ENCODE measurements at regions not wholly inside any gene's neighbourhood (a gene's known extent, or its start where the extent isn't known, plus 50 kb on each side); places are given as distances from the start of the nearest gene placed in this dataset.
"Not testable (repeated sequence)": the region's sequence is repeated elsewhere in the genome, so short reads cannot be mapped to it uniquely, and the experiment has no call there.

- no peak overlapping the region for H3K4me3 ChIP-seq (ENCODE audit: low read depth, low read length)
- DNase-seq (ENCODE audit: low read depth): no peak
- no peak for TF ChIP-seq CTCF (IDR thresholded peaks at IDR 0.05; ENCODE audit: control insufficient read depth, extremely low read depth, insufficient read depth)
Measured at GRCh38 chr16:65572156-65572555, 450.3 kb upstream of the CDH11 start.

GRCh38 chr16:65570261-65570660, 448.4 kb upstream of the CDH11 start:
- DNase-seq (ENCODE audit: low read depth): no peak
- no peak for TF ChIP-seq CTCF (IDR thresholded peaks at IDR 0.05; ENCODE audit: control insufficient read depth, extremely low read depth, insufficient read depth)
- H3K4me3 ChIP-seq (ENCODE audit: low read depth, low read length): no peak overlapping the region

- no peak overlapping the region for H3K4me3 ChIP-seq (ENCODE audit: low read depth, low read length)
- DNase-seq (ENCODE audit: low read depth): no peak
- no peak for TF ChIP-seq CTCF (IDR thresholded peaks at IDR 0.05; ENCODE audit: control insufficient read depth, extremely low read depth, insufficient read depth)
Measured at GRCh38 chr16:65559846-65560245, 438.0 kb upstream of the CDH11 start.

GRCh38 chr16:65549689-65550088, 427.8 kb upstream of the CDH11 start:
- H3K4me3 ChIP-seq (ENCODE audit: low read depth, low read length); DNase-seq (ENCODE audit: low read depth): not testable (repeated sequence)

GRCh38 chr16:65548470-65548869, 426.6 kb upstream of the CDH11 start:
- H3K4me3 ChIP-seq (ENCODE audit: low read depth, low read length): no peak overlapping the region
- no peak for TF ChIP-seq CTCF (IDR thresholded peaks at IDR 0.05; ENCODE audit: control insufficient read depth, extremely low read depth, insufficient read depth)
- no peak for DNase-seq (ENCODE audit: low read depth)

GRCh38 chr16:65547772-65548446, 426.0 kb upstream of the CDH11 start:
- TF ChIP-seq CTCF (IDR thresholded peaks at IDR 0.05; ENCODE audit: control insufficient read depth, extremely low read depth, insufficient read depth): no peak
- no peak for DNase-seq (ENCODE audit: low read depth)
- H3K4me3 ChIP-seq (ENCODE audit: low read depth, low read length): no peak overlapping the region

- no peak for TF ChIP-seq CTCF (IDR thresholded peaks at IDR 0.05; ENCODE audit: control insufficient read depth, extremely low read depth, insufficient read depth)
- H3K4me3 ChIP-seq (ENCODE audit: low read depth, low read length): no peak overlapping the region
- no peak for DNase-seq (ENCODE audit: low read depth)
Measured at GRCh38 chr16:65546353-65546791, 424.5 kb upstream of the CDH11 start.
